HG03571 (cell line): ENCODE measurements at regions not wholly inside any gene's neighbourhood (a gene's known extent, or its start where the extent isn't known, plus 50 kb on each side); places are given as distances from the start of the nearest gene placed in this dataset.

Source experiments
- ATAC-seq: cut with Tn5 transposase; IDR thresholded peaks from one replicate; pipeline ENCODE4 v1.9.1; 2021; ENCODE audit not compliant: unreplicated experiment

DNA sequence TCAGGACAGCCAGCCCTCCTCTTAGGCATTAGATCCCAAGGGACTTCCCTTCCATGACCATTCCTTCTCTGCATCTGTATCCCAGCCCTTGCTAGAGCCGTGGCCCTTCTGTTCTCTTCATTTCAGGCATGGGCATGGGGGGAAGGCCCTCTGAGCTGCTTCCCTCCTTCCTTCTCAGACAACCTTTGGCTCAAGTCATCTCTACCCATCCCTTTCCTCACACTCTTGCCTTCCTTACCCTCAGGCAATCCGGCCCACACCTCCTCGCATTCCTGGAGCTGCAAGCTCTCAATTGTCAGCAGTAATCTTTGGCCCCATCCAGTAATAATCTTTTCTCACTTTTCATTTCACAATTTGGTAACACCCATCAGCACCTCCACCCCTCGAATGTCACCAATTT lies 426.9 kb upstream of the JARID2 start:
- ATAC-seq = no peak

DNA sequence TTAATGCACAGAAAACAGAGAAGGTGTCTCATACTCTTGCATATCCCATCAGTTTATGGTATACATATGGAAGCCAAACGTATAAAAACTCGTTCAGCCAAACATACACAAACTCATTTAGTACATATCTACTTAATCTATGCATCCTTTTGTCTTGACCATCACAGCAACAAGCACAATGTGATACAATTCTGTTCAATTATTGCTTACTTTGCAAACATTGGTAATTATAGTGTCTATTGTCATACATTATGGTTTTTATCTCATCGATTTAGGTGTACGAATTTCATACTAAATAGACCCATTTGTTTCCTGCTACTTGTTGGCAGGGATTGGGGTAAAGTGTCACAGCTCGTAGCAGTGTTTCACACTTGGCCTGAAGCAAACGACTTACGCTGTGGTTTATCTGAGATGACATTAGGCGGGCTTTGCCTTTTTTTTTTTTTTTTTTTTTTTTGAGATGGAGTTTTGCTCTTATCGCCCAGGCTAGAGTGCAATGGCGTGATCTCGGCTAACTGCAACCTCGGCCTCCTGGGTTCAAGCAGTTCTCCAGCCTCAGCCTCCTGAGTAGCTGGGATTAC lies 425.9 kb upstream of the JARID2 start:
- no peak for ATAC-seq

- ATAC-seq = no peak
Observed at GRCh38 chr6:14822012-14822553, 423.8 kb upstream of the JARID2 start.

DNA sequence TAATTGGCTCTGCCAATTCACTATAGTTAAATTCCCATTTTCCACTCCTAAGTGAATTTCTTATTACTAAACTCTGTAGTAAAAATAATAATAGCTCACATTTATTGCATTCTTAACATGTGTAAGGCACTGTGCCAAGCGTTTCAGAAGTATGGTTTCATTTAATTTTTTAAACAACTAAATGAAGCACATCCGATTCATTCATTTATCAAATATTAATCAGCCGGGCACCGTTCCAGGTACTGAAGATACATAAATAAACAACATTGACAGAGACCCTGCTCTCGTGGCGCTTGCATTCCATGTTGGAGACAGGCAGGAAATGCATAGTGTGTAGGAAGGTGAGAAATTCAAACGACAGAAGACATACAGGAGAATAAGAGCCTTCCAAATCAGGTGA lies 423.2 kb upstream of the JARID2 start:
- no peak for ATAC-seq

- no peak for ATAC-seq
Observed at GRCh38 chr6:14824060-14824459, 421.8 kb upstream of the JARID2 start.

GRCh38 chr6:14824484-14825275 lies 421.2 kb upstream of the JARID2 start:
- no peak for ATAC-seq

GRCh38 chr6:14826456-14826855 lies 419.4 kb upstream of the JARID2 start:
- no peak for ATAC-seq

GRCh38 chr6:14827354-14827753 lies 418.5 kb upstream of the JARID2 start:
- ATAC-seq = no peak

DNA sequence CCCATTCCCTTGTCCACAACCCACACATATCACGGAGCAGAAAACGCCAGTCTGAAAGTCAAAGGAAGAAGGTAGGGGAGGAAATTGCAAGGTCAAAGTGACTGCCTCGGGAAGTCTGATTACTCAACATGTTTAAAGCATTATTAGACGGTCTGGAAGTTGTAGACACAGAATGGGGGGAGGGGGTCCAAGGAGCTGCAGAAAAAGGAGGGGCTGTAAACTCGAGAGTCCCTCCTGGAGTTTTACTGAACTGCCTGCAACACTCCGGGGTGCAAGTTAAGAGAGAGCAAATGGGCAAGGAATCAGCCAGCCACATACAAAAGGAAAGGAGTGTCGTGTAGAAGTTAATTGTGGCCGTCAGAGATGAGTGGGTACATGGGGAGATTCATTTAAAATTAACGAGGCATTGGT lies 417.7 kb upstream of the JARID2 start:
- no peak for ATAC-seq

GRCh38 chr6:14831070-14831469 lies 414.8 kb upstream of the JARID2 start:
- ATAC-seq = no peak

- ATAC-seq = no peak
Observed at GRCh38 chr6:14831937-14832336, 413.9 kb upstream of the JARID2 start.

- ATAC-seq = no peak
Observed at GRCh38 chr6:14832427-14832826, 413.4 kb upstream of the JARID2 start.

DNA sequence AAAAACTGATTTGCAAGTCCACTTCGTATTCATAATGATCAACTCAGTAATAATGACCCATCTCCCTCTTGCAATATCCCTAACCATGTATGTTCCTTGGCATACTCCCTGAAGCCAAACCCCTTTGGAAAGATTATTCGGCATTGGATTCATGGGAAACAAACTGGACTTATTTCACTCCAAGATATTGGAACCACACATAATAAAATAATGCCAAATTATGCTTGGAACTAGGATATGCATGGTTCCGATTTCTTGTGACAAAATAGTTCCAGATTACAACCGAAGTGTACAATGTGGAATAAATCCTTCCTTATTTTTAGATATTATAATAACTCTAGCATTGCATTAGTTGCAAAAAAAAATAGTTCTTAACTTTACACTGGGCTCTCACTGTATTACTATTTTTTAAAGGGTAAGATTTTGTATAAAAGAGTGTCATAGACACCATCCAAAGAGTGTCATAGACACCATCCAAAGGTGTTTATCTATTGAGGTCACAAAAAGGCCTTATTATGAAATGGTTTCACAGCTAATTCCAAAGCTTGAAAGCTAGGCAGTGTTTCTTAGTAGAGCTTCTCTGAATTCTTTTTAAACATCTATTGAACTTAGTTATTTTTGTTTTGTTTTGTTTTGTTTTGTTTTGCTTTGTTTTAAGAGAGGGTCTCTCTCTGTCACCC lies 410.9 kb upstream of the JARID2 start:
- ATAC-seq = no peak

DNA sequence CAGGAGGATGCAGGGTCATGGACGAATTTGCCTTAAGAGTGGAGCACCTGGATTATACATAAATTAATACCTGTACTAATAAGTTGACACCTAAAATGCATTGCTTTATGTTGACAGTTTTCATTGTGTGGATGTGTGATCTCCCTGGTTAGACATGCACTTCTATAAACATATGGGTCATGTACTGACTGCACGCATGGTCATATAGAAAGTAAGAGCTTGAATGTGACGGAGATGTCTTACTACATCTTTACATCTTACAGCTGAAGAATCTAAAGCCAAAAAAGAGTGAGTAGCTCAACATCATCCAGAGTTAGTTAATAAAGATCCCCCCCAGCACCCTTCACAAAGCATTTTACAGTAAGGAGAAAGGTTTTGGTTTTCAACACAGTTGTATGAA lies 408.4 kb upstream of the JARID2 start:
- ATAC-seq = no peak

GRCh38 chr6:14838133-14838583 lies 407.7 kb upstream of the JARID2 start:
- ATAC-seq = no peak

- ATAC-seq = no peak
Observed at GRCh38 chr6:14841901-14842421, 403.9 kb upstream of the JARID2 start.

DNA sequence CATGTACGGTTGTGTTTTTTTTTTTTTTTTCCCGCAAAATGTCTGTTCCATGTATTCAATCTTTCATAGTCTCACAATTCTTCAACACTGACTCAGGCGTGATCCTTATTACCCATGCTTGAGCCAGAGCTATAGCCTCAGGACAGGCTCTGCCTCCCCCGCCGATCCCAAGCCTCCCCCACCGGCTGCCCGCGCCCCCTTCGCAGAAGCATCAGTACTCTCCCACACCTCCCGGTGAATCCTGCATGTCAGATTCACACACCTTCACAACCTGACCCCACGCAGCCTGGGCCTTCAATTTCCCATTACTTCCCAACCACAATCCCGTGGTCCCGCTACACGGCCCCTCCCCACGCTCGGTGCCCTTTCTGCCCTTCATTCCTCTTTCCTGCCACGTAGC lies 401.5 kb upstream of the JARID2 start:
- no peak for ATAC-seq

DNA sequence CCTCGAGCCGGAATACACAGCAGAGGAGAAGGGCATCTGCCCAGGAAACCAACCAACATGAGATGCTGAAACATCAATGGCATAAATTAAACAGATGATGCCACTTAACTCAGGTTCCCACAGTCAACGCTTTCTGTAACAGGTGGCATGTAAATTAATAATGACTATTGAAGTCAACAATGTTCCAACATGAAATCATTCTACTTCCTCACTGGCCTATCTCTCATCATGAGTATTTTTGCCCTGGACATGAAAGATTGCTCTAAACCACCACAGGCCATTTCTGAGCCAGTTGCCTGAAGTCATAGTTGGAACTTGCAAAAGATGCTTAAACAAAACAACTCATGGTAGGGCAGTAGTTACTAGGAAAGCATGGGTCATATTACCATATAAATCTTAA lies 397.9 kb upstream of the JARID2 start:
- no peak for ATAC-seq

- ATAC-seq = no peak
Observed at GRCh38 chr6:14849185-14849584, 396.7 kb upstream of the JARID2 start.

- ATAC-seq = no peak
Observed at GRCh38 chr6:14851281-14851680, 394.6 kb upstream of the JARID2 start.

DNA sequence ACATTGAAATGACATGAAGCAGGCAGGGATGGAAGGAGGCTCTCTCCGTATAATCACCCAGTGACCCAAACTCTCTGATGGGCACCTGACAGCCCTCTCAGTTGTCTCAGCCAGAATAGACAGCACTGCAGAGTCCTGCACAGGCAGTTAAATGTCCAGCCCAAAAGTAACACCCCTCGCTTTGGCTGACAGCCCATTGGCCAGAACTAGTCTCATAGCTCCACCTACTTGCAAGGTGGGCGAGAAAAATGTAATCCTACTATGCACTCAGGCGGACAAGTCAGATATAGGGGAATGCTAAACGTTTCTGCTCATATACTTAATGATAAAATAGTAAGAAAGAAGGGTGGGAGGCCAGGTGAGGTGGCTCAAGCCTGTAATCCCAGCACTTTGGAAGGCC lies 393.5 kb upstream of the JARID2 start:
- no peak for ATAC-seq

GRCh38 chr6:14856177-14856576 lies 389.7 kb upstream of the JARID2 start:
- ATAC-seq = no peak
